Brain microvascular endothelial cell (primary cell): ENCODE measurements at regions not wholly inside any gene's neighbourhood (a gene's known extent, or its start where the extent isn't known, plus 50 kb on each side); places are given as distances from the start of the nearest gene placed in this dataset.
"Not testable (repeated sequence)": the region's sequence is repeated elsewhere in the genome, so short reads cannot be mapped to it uniquely, and the experiment has no call there.

Source experiments
- DNase-seq: peaks from one replicate; pipeline ENCODE4 v3.0.0-alpha.2; 2020
- H3K27ac ChIP-seq: fragments of 250-450 bp; sonication (Bioruptor Pico); 2 replicates; pipeline ENCODE4 v1.5.1; 2020; ENCODE audit warnings: mild to moderate bottlenecking, moderate library complexity
- H3K27me3 ChIP-seq: fragments of 250-450 bp; sonication (Bioruptor Pico); replicated peaks from 2 replicates; pipeline ENCODE4 v1.5.1; 2020; ENCODE audit warnings: mild to moderate bottlenecking
- H3K36me3 ChIP-seq: fragments of 250-450 bp; sonication (Bioruptor Pico); replicated peaks from 2 replicates; pipeline ENCODE4 v1.5.1; 2020; ENCODE audit warnings: mild to moderate bottlenecking
- H3K4me3 ChIP-seq: 2 replicates; pipeline ENCODE4 v1.5.1; 2011; ENCODE audit warnings: low read depth, mild to moderate bottlenecking, control low read depth, low read length, moderate library complexity
- in situ Hi-C: cut with HindIII; loops from 2 replicates; pipeline ENCODE4 v1.10.0; 2017; ENCODE audit warnings: low sequenced_read_pairs, low pct_ligation_motif_present
- TF ChIP-seq, protein P1 (sequence below): IDR thresholded peaks from 2 replicates; pipeline ENCODE4 v1.5.1; 2011; ENCODE audit warnings: low read depth, mild to moderate bottlenecking, moderate library complexity, low read length, control low read depth, inconsistent platforms; ENCODE audit errors: missing control alignments

DNA sequence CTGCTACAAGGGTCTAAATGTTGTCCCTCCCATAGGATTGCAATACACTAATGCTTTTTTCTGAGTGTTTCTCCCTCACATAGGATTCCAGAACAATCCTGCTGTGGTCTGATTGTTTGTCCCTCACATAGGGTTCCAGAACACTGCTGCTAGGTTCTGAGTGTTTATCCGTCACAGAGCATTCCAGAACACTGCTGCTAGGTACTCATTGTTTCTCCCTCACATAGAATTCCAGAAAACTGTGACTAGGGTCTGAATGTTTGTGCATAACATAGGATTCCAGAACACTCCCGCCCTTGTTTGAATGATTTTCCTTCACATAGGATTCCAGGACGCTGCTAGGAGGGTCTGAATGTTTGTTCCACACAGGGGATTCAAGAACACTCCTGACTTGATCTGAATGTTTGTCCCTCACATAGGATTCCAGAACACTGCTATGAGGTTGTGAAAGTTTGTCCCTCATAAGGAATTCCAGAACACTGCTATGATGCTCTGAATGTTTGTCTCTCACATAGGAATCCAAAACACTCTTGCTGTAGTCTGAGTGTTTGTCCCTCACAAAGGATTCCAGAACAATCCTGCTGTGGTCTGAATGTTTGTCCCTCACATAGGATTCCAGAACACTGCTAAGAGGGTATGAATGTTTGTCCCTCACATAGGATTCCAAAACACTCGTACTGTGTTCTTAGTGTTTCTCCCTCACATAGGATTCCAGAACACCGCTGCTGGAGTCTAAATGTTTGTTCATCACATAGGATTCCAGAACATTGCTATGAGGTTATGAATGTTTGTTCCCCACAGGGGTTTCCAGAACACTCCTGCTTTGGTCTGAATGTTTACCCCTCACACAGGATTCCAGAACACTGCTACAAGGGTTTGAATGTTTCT lies 213.5 kb downstream of the FOXD4L6 start:
- no peak overlapping the region for H3K4me3 ChIP-seq
- H3K27me3 ChIP-seq = no peaks in the 10 kb centered on the region
- no peak for DNase-seq
- no peak overlapping the region for H3K27ac ChIP-seq
- in situ Hi-C loops = no loop called here
- TF ChIP-seq, protein P1, sequence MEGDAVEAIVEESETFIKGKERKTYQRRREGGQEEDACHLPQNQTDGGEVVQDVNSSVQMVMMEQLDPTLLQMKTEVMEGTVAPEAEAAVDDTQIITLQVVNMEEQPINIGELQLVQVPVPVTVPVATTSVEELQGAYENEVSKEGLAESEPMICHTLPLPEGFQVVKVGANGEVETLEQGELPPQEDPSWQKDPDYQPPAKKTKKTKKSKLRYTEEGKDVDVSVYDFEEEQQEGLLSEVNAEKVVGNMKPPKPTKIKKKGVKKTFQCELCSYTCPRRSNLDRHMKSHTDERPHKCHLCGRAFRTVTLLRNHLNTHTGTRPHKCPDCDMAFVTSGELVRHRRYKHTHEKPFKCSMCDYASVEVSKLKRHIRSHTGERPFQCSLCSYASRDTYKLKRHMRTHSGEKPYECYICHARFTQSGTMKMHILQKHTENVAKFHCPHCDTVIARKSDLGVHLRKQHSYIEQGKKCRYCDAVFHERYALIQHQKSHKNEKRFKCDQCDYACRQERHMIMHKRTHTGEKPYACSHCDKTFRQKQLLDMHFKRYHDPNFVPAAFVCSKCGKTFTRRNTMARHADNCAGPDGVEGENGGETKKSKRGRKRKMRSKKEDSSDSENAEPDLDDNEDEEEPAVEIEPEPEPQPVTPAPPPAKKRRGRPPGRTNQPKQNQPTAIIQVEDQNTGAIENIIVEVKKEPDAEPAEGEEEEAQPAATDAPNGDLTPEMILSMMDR = no peak
- no peaks in the 10 kb centered on the region for H3K36me3 ChIP-seq

DNA sequence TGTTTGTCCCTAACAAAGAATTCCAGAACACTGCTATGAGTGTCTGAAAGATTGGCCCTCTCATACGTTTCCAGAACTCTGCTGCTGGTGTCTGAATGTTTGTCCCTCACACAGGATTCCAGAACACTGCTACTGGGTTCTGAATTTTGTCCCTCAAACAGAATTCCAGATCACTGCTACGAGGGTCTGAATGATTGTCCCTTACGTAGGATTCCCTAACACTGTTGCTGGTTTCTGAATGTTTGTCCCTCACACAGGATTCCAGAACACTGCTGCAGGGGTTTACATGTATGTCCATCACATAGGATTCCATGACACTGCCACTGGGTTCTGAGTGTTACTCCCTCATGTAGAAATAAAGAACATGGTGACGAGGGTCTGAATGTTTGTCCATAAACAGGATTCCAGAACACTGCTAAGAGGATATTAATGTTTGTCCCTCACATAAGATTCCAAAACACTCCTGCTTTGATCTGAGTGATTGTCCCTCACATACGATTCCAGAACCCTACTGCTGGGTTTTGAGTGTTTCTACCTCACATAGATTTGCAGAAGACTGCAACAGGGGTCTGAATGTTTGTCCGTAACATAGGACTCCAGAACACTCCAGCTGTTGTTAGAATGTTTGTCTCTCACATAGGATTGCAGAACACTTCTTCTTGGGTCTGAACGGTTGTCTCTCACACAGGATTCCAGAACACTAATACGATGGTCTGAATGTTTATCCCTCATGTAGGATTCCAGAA lies 214.4 kb downstream of the FOXD4L6 start:
- Histone ChIP-seq H3K27me3 (no peaks in the 10 kb centered on the region), H3K27ac (no peak overlapping the region), H3K36me3 (no peaks in the 10 kb centered on the region), H3K4me3 (no peak overlapping the region)
- DNase-seq = no peak
- TF ChIP-seq, protein P1 = no peak
- in situ Hi-C loops = no loop called here

DNA sequence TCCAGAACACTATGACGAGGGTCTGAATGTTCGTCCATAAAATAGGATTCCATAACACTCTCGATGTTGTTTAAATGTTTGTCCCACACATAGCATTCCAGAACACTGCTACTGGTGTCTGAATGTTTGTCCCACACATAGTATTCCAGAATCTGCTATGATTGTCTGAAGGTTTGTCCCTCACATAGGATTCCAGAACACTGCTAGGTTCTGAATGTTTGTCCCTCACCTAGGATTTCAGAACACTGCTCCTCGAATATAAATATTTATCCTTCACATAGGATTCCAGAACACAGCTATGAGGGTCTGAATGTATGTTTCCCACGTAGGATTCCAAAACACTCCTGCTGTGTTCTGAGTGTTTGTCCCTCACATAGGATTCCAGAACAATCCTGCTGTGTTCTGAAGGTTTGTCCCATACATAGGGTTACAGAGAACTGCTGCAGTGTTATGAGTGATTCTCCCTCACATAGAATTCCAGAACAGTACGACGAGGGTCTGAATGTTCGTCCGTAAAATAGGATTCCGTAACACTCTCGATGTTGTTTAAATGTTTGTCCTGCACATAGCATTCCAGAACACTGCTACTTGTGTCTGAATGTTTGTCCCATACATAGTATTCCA lies 215.3 kb downstream of the FOXD4L6 start:
- Histone ChIP-seq H3K27ac (no peak overlapping the region), H3K27me3 (no peaks in the 10 kb centered on the region), H3K36me3 (no peaks in the 10 kb centered on the region), H3K4me3 (no peak overlapping the region)
- DNase-seq = no peak
- TF ChIP-seq, protein P1 = no peak
- in situ Hi-C loops = no loop called here

GRCh38 chr9:40912679-40913078 lies 215.8 kb downstream of the FOXD4L6 start:
- in situ Hi-C loops, H3K36me3 ChIP-seq, H3K27me3 ChIP-seq, H3K4me3 ChIP-seq, H3K27ac ChIP-seq, DNase-seq: not testable (repeated sequence)

GRCh38 chr9:40911647-40912046 lies 216.8 kb downstream of the FOXD4L6 start:
- no peaks in the 10 kb centered on the region for H3K27me3 ChIP-seq
- H3K27ac ChIP-seq = no peak overlapping the region
- in situ Hi-C loops = no loop called here
- DNase-seq = no peak
- no peaks in the 10 kb centered on the region for H3K36me3 ChIP-seq
- H3K4me3 ChIP-seq = no peak overlapping the region
- TF ChIP-seq, protein P1 = no peak

DNA sequence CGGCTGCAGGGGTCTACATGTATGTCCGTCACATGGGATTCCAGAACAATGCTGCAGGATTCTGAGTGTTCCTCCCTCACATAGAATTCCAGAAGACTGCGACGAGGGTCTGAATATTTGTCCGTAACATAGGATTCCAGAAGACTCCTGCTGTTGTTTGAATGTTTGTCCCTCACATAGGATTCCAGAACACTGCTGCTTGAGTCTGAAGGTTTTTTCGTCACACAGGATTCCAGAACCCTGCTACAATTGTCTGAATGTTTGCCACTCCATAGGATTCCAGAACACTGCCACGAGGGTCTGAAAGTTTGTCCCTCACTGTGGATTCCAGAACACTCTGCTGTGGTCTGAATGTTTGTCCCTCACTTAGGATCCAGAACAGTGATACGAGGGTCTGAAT lies 217.5 kb downstream of the FOXD4L6 start:
- H3K27ac ChIP-seq = not testable (repeated sequence)

More for the DNA sequence above, 217.5 kb downstream of the FOXD4L6 start:
- H3K27me3 ChIP-seq, H3K4me3 ChIP-seq, DNase-seq, in situ Hi-C loops, H3K36me3 ChIP-seq: not testable (repeated sequence)
